ENCODE measurements at regions not wholly inside any gene's neighbourhood (a gene's known extent, or its start where the extent isn't known, plus 50 kb on each side); places are given as distances from the start of the nearest gene placed in this dataset.

DNA sequence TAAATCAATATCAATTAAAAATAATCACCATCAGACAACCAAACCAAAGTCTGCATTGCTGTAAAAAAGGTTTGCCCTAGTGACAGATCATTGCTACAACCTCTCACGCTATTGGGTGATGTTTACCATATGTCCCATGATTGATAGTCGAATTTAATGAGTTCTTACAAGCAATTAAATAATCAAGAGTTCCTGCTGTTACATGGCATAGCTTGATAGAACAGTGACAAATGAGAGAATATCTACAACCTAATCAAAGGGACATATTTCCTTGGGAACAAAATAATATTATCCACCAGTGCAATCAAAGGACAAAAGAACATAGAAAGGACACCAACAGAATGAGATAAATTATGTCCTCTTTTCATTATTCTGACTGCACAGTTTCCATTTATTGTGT is 387.4 kb downstream of the ETV1 start:
- TF ChIP-seq EZH2 (IDR thresholded peaks at IDR 0.05; ENCODE audit: insufficient read depth, poor library complexity, severe bottlenecking) (no peak), EZH2phosphoT487 (IDR thresholded peaks at IDR 0.05; ENCODE audit: insufficient read depth, low read depth) (no peak)

All from GM23248 (cell line).